Lung (tissue), 11 donors: ENCODE measurements at regions not wholly inside any gene's neighbourhood (a gene's known extent, or its start where the extent isn't known, plus 50 kb on each side); places are given as distances from the start of the nearest gene placed in this dataset.

Experiments
- ATAC-seq: fragments of 200-7000 bp; cut with Tn5 transposase; one replicate; pipeline ENCODE4 v1.9.1; 2020; ENCODE audit warnings: moderate number of reproducible peaks; ENCODE audit not compliant: insufficient read depth, low FRiP score
- DNase-seq, 3 donors: peaks; one replicate each; pipeline ENCODE4 v3.0.0-alpha.2; 2013 to 2017
- H3K27ac ChIP-seq, 2 donors: one replicate each; pipeline ENCODE4 v1.5.1; 2013; ENCODE audit warnings: mild to moderate bottlenecking in 2 of 2, moderate library complexity in 2 of 2, control low read depth in 1 of 2, inconsistent platforms in 1 of 2, low read depth in 1 of 2, low read length in 1 of 2
- H3K27me3 ChIP-seq, 3 donors: one replicate each; pipeline ENCODE4 v1.5.1; 2013; ENCODE audit warnings: low read length in 2 of 3; ENCODE audit not compliant: control insufficient read depth in 3 of 3, insufficient read depth in 3 of 3
- H3K36me3 ChIP-seq, 4 donors: one replicate each; pipeline ENCODE4 v1.5.1; 2013; ENCODE audit warnings: low read length in 4 of 4, mild to moderate bottlenecking in 1 of 4, moderate library complexity in 1 of 4; ENCODE audit not compliant: control insufficient read depth in 4 of 4, insufficient read depth in 4 of 4
- H3K4me1 ChIP-seq, 5 donors: one replicate each; pipeline ENCODE4 v1.5.1; 2013; ENCODE audit warnings: low read length in 5 of 5, mild to moderate bottlenecking in 2 of 5, moderate library complexity in 1 of 5; ENCODE audit not compliant: control insufficient read depth in 5 of 5, insufficient read depth in 5 of 5
- H3K4me3 ChIP-seq: one replicate; pipeline ENCODE4 v1.5.1; 2013; ENCODE audit warnings: mild to moderate bottlenecking, control low read depth, moderate library complexity
- H3K9ac ChIP-seq, 2 donors: one replicate each; pipeline ENCODE4 v1.5.1; 2013; ENCODE audit warnings: low read length in 2 of 2, control low read depth in 1 of 2; ENCODE audit not compliant: insufficient read depth in 1 of 2
- H3K9me3 ChIP-seq, 4 donors: one replicate each; pipeline ENCODE4 v1.5.1; 2013; ENCODE audit warnings: low read length in 3 of 4, mild to moderate bottlenecking in 1 of 4, moderate library complexity in 1 of 4; ENCODE audit not compliant: control insufficient read depth in 4 of 4, insufficient read depth in 3 of 4
- CTCF ChIP-seq: IDR thresholded peaks from 2 replicates; pipeline ENCODE4 v1.5.1; 2012; ENCODE audit warnings: mild to moderate bottlenecking; ENCODE audit errors: control extremely low read depth, extremely low read depth
- WGBS, 2 donors: extraction: QIAGEN DNeasy Blood & Tissue Kit; methylation state at CpG; one replicate each; pipeline ENCODE4 v1.1.7; 2013; 5-methylcytosine and 5-hydroxymethylcytosine counted together
- donor health status: control.
- donor health status: control.
- donor health status: Bipolar disorder and iron deficiency.
- donor health status: healthy.
- donor health status: DM: yes; HTN: yes; CAD: no.

- Histone ChIP-seq H3K27me3 (no peaks in the 10 kb centered on the region), H3K27ac (no peak overlapping the region), H3K9ac (no peak overlapping the region), H3K4me3 (no peak overlapping the region), H3K9me3 (peaks cover 0 to 16% (median 8%) of the 10 kb centered on the region in 4 donors), H3K4me1 (no peaks in the 10 kb centered on the region), H3K36me3 (no peaks in the 10 kb centered on the region)
- no peak for DNase-seq
- ATAC-seq: no peak
- TF ChIP-seq CTCF: no peak
Observed at GRCh38 chr21:14797543-14797942, 251.4 kb upstream of the SAMSN1 start.

- no peak overlapping the region for H3K9ac ChIP-seq
- ATAC-seq (no peak), DNase-seq (no peak)
- H3K4me3 ChIP-seq: no peak overlapping the region
- no peaks in the 10 kb centered on the region for H3K27me3 ChIP-seq
- no peaks in the 10 kb centered on the region for H3K36me3 ChIP-seq
- no peak overlapping the region for H3K27ac ChIP-seq
- H3K4me1 ChIP-seq: no peaks in the 10 kb centered on the region
- TF ChIP-seq CTCF: no peak
- H3K9me3 ChIP-seq: no peaks in the 10 kb centered on the region
Observed at GRCh38 chr21:14787312-14787711, 241.2 kb upstream of the SAMSN1 start.

- DNase-seq: no peak
- Histone ChIP-seq H3K9me3 (no peaks in the 10 kb centered on the region), H3K4me1 (no peaks in the 10 kb centered on the region), H3K9ac (no peak overlapping the region), H3K27me3 (no peaks in the 10 kb centered on the region), H3K27ac (no peak overlapping the region), H3K36me3 (no peaks in the 10 kb centered on the region), H3K4me3 (no peak overlapping the region)
- no peak for ATAC-seq
- TF ChIP-seq CTCF: no peak
- 97 to 99% methylated on average over 2 of the region's 2 CpGs for WGBS, 2 donors
Observed at GRCh38 chr21:14785679-14786078, 239.6 kb upstream of the SAMSN1 start.

GRCh38 chr21:14773777-14774345 lies 227.7 kb upstream of the SAMSN1 start:
- peak in 2 of 3 donors; percentile 14 to 26 for DNase-seq
- Histone ChIP-seq H3K9me3 (peaks cover 0 to 1% (median 0%) of the 10 kb centered on the region in 4 donors), H3K4me1 (no peaks in the 10 kb centered on the region), H3K27ac (no peak overlapping the region), H3K27me3 (no peaks in the 10 kb centered on the region), H3K9ac (no peak overlapping the region), H3K4me3 (no peak overlapping the region), H3K36me3 (no peaks in the 10 kb centered on the region)
- WGBS, 2 donors: 44 to 48% methylated on average over 5 of the region's 5 CpGs
- peak; percentile 32 for TF ChIP-seq CTCF
- peak; percentile 47 for ATAC-seq
